C4-2B (cell line): ENCODE measurements at regions not wholly inside any gene's neighbourhood (a gene's known extent, or its start where the extent isn't known, plus 50 kb on each side); places are given as distances from the start of the nearest gene placed in this dataset.

Source experiments
- H3K27ac ChIP-seq: fragments of 450-650 bp; 2 replicates; pipeline ENCODE4 v1.5.1; 2017
- CTCF ChIP-seq: fragments of 450-650 bp; conservative IDR thresholded peaks from 2 replicates; pipeline ENCODE4 v1.5.1; 2017; ENCODE audit warnings: mild to moderate bottlenecking
- ZFX ChIP-seq: fragments of 450-650 bp; IDR thresholded peaks from 2 replicates; pipeline ENCODE4 v1.6.1; 2017

- TF ChIP-seq ZFX (no peak), CTCF (no peak)
- H3K27ac ChIP-seq = no peak overlapping the region
Observed at GRCh38 chr15:95410757-95411156, 919.7 kb upstream of the NR2F2 start.

- no peak for TF ChIP-seq CTCF
- TF ChIP-seq ZFX = no peak
- H3K27ac ChIP-seq = no peak overlapping the region
Observed at GRCh38 chr15:95416576-95416975, 913.9 kb upstream of the NR2F2 start.

- no peak overlapping the region for H3K27ac ChIP-seq
- TF ChIP-seq ZFX (no peak), CTCF (no peak)
Observed at GRCh38 chr15:95417761-95418160, 912.7 kb upstream of the NR2F2 start.

GRCh38 chr15:95422255-95422654 lies 908.2 kb upstream of the NR2F2 start:
- TF ChIP-seq ZFX = no peak
- no peak for TF ChIP-seq CTCF

GRCh38 chr15:95425859-95426258 lies 904.6 kb upstream of the NR2F2 start:
- H3K27ac ChIP-seq = no peak overlapping the region
- no peak for TF ChIP-seq CTCF
- no peak for TF ChIP-seq ZFX

More at GRCh38 chr15:95422255-95422654, 908.2 kb upstream of the NR2F2 start:
- no peak overlapping the region for H3K27ac ChIP-seq

- TF ChIP-seq ZFX = no peak
- TF ChIP-seq CTCF = no peak
Observed at GRCh38 chr15:95429345-95429744, 901.2 kb upstream of the NR2F2 start.

GRCh38 chr15:95431518-95431917 lies 899.0 kb upstream of the NR2F2 start:
- TF ChIP-seq ZFX (no peak), CTCF (no peak)
- no peak overlapping the region for H3K27ac ChIP-seq

More at GRCh38 chr15:95429345-95429744, 901.2 kb upstream of the NR2F2 start:
- no peak overlapping the region for H3K27ac ChIP-seq
